Kidney tubule cell (primary cell): ENCODE measurements at regions not wholly inside any gene's neighbourhood (a gene's known extent, or its start where the extent isn't known, plus 50 kb on each side); places are given as distances from the start of the nearest gene placed in this dataset.

Experiments
- DNase-seq: peaks from one replicate; pipeline ENCODE4 v3.0.0-alpha.2; 2018; ENCODE audit warnings: low spot score

DNA sequence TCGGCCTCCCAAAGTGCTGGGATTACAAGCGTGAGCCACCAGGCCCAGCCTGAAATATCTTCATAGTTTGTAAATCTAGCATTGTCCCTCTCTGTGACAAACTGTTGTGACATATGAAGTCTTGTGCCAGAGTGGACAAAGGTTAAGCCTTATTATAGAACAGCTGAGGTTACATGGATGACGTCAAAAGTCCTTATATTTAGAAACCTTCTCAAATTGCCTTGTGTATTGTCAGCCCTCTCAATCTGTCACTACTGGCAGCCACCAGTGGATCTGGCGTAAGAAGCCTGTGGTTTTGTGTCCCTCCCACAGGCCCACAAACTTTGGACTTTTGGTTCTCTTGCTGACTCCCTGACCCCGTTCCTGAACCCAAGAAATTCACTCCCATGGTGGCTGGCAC is 79.4 kb upstream of the CCDC112 start:
- DNase-seq, result no peak

DNA sequence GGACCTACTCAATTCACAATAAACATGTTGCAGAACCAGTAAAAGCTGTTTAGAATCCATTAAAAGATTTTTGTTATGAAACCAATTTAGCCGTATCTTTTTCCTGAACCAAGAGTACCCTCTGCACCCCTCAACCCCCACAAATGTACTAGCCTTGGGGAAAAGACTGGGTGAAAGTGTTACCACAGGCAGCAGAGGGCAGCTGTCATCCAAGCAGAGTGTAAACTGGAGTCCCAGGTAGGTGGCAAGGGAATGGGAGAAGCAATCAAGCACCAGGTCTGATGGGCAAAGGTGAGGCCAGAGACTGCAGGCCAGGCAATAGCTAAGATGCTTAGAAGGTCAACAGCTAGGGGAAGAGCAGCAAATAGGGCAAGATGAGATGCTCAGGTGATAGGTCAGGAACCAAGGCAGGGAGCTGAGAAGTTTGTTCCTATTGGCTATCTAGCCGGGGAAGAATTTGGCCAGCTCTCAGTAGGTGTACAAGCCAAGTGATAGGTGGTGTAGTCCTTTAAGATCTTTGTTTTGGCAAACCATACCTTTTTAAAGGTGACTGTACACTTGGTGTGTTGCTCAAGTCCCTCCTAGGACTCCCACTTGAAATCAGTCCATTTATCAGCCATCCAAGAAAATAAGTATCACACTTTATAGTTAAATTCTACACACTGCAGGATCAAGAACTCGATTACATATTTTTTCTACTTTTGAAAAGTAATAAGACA is 77.8 kb upstream of the CCDC112 start:
- DNase-seq, result peak; percentile 7

DNA sequence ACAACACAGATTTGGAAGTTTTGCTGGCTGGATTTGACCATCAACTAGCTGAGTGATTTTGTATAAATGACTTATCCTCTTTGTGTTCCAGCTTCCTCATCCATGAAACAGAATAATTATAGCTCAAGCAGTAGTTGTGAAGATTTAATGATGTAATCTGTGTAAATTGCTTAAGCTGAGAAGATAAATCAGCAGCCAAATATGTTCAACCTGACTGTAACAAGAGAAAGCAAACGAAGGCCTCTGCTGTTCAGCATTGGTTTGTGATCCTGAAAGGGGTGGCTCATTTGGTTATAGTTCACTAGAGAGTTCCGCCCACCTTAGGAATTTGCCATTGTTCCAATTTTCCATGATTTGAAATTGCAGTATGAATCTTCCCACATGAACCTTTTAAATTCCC is 75.7 kb upstream of the CCDC112 start:
- peak; percentile 84 for DNase-seq

DNA sequence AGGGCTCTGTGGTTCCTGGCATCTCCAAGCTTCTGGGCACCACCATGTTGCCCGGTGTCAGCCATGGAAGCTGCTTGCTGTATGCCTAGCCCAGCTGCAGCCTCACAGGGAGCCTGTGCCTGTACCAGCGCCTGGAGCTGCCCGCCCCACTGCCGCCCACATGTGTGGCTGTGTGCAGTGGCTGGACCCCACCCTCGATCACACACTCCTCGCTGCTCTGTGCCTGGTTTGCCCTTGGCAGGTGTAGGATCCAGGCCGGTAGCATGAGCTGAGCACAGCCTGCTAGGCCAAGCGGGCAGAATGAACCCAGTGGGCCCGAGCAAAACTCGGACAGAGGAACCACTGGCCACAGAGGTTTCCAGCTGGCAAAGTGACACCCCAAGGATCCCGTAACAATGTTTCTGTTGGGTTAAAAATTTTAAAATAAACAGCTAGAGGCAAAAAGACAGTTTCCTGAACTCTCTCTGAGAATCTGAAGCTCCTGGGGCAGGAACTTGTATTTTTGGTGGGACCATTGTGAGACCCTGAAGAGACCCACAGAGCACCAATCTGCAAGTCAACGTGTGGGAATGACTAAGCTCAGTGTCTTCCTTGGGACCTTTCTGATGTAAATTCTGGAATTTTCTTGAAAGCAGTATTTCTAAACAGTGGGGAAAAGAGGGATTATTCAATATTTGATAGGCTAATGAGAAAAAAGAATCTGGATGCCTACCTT is 73.1 kb upstream of the CCDC112 start:
- DNase-seq, result no peak

DNA sequence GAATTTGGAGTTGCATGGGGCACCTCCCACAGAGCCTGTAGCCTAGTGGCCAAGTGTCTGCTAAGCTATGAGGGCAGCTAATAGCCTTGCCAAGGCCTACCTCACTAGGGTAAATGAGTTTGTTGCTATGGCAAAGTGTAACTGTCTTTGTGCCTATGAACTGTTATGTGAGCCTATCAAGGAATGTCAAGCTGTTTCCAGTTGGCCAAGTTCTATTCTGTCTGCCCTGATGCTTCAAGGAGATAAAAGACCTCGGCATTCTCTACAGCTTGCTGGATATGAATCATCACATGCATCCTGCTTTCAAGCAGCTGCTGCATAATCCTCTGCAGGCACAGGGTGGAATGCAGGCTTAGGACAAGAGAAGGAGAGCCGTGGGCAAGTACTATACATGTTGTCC is 69.8 kb upstream of the CCDC112 start:
- DNase-seq, result peak; percentile 94

DNA sequence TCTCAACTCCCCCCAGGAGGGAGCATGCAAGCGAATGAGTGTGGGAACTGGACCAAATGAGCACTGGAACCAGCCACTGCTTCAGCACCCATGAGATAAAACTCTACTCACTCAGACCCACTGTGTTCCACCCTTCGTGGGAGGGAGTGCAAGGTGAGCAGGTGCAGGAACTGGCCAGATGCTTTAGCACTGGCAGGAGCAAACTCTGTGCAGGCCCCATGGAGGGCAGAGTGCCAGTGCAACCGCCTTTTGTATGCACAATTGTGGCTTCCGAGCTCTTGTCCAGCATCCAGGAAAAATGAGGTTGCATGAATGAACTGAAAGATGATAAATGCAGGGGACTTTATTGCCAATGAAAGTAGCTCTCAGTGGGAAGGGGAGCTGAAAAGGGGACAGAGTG is 67.4 kb upstream of the CCDC112 start:
- DNase-seq, result no peak

DNA sequence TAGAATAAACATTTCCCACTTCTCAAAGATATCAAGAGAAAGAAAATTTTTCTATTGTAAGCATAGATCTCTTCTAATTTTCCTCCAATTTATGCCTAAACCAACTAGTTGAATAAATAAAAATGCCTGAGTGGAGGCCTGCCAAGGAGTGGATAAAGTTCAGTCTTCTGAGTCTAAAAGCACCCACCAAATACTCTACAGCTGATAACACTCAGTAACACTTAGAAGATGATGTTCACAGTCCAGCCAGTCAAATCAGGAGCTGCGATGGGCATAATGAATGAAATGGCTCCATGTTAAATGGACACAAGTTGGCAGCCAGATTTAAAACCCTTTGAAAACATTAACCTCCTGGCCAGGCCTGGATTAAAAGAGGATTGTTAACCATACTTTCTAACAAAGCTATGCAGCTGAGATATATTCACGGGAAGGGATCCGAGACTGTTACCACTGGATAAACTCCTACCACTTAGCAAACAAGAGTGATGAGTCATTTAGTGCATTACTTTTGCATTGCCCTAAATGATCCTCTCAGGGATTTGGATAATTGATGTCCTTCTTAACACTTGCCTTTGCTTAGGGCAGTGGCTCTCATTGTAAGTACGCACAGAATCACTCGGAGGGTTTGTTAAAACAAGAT is 63.7 kb upstream of the CCDC112 start:
- DNase-seq, result peak; percentile 12

DNA sequence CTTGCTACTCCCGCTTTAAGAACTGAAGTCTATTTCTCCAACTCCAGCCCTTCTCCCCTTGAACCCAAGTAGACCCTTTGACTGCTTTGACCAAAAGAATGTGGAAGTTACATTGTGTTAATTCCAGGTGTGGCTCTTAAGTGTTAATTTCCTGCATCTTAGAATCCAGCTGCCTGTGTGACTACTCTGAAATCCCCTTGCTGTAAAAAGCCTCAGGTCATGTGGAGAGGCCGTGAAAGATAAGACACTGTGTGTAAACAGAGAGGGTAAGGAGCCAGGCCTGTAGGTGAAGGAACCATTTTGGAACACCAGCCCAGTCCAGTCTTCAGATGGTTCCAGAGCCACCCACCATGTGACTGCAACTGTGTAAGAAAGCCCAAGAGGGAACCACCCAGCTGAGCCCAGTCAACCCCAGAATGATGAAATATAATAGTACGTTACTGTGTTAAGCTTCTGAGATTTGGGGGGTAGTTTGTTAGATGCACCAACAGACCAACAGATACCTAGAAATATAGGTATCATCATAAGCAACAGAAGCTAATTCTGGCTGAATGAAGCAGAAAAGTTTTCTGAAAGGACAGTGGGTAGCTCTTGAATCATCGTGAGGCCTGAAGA is 59.4 kb upstream of the CCDC112 start:
- DNase-seq, result no peak

DNA sequence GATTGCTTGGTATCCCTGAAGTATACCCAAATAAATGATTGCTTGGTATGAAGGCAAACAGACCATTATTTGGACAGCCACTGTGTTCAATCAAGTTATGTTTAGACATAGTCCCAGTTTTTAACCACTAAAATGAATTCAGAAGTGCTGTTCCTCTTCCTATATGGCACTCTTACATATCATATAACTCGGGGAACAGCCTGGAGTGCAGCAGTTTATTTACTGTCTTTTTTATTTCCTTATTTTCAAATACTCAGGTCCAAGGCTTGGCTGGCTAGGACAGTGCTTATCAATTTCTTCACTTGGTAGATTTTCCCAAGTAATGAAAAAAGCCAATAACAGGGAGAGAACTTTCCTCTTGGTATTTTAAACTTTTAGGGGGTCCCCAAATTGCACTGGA is 58.6 kb upstream of the CCDC112 start:
- no peak for DNase-seq

DNA sequence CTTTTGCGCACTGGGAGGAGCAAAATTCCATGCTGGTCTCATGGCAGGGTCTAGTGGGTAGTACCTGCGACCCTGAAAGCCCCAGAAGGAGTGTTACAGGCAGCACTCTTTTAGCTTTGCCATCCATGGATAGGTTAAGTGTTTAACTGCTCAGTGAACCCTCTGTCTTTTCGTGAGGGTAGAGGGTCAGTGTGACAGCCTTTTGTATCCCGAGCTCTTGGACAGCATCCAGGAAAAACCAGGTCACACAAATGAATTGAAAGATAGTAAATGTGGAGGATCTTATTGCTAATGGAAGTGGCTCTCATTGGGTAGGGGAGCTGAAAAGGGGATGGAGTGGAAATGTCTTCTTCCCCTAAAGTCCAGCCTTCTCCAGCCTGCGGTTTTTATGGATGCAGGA is 57.8 kb upstream of the CCDC112 start:
- DNase-seq, result no peak

DNA sequence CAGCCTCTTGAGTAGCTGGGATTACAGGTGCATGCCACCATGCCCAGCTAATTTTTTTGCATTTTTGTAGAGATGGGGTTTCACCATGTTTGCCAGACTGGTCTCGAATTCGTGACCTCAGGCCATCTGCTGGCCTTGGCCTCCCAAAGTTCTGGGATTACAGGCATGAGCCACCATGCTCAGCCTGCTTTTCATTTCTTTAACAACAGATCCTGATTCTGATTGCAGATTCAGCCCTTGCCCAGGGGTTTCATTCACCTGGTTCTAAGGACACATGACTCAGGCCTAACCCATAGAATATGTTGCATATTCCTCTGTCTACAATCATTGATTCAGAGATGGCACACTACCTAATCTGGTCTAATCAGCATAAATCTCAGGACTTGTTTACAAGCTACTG is 56.1 kb upstream of the CCDC112 start:
- no peak for DNase-seq

DNA sequence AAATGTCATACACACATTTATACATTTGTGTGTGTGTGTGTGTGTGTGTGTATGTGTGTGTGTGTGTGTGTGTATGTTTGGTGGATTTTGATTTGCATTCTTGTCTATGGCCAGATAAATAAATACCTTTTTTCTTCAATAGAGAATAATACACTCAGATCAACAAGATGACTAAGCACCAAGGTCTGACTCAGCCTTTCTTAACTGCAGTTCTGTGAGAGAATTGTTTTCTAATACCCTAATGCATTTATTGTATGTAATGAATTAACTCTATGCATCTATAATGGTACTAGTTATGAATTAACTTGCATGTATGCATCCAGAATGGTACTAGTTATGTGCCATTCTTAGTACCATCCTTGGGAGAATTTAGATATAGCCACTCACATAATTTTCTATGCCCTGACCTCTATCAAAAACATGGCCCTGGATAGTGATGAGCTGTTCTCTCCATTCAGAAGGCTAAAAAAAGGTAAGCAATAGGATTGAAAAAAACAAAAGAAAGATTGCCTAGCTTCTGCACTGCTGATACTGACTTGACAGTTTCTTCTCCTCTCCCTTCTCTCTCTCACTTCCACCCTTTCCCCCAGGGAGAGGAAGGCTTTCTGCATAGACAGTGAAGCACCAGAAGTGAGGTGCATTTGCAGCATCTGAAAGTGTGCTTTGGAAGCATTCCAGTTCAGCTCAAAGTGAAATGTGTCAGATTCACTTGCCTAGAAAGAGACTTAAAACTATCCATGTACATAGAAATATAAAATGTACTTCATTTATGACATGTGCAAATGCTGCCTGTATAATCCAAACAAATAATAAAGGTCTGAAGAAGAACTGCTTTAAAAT is 55.1 kb upstream of the CCDC112 start:
- DNase-seq, result peak; percentile 31

DNA sequence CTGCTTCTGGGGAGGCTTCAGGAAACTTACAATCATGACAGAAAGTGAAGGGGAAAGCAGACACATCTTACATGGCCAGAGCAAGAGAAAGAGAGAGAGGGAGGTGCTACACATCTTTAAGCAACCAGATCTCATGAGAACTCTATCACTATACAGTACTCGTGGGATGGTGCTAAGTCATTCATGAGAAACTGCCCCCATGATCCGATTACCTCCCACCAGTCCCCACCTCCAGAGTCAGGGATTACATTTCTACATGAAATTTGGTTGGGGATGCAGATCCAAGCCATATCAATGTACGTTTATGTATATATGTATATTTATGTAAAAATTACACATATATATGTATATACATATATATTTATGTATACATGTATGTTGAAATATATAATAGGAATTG is 54.4 kb upstream of the CCDC112 start:
- DNase-seq, result no peak

DNA sequence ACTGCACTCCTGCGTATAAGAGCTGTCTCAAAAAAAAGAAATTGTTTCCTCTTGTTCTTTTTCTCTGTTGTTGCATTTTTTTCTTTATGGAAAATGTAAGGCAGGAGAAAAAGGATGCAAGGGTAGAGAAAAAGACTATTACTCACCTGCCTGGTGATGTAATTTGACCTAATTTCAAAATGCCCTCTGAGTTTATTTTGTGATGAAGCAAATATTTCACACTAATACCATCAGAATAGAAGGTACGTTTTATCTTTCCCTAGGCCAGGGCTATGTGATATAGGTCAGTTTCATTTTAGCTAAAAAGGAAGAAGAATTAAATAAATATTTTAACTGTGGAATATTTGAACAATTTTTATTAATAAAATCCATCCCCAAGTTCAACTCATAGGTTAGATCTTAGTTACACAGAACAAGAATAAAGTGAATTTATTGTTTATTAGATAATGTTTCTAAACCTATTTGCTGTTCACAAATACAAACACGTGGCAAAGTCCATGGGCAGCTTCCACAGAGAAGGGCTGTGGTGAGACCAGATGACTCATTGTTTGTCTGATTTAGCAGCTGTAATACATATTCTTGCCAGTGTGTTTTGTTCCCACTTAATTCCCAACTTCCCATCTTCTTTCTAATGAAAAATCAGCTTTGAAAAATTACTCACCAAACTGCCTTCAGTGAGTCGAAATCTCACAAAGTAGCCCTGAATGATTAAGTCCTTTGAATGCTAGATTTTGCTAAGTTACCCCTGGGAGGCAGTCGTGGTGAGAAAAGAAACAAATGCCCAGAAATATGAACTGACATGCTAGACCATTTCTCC is 52.8 kb upstream of the CCDC112 start:
- DNase-seq, result peak; percentile 76

DNA sequence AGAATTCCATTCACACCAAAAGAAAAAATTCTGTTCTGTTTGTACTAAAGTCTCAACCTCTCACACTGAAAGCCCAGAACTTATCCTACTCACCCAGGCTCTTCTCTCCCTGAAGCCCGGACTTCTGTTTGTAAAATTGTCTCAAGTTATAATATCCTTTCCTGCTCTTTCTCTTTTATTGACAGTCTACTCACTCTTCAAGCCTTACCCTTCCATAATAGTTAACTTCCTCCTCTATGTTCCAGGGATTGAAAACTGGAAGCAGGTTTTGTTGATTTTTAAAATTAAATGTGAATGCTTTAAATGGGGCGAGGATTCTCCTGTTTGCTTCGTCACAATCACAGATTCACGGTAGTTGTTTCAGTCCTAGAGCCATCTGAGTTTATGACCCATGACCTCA is 51.7 kb upstream of the CCDC112 start:
- DNase-seq, result no peak
